Muscle layer of colon (tissue), 2 donors: ENCODE measurements at regions not wholly inside any gene's neighbourhood (a gene's known extent, or its start where the extent isn't known, plus 50 kb on each side); places are given as distances from the start of the nearest gene placed in this dataset.
A peak's percentile ranks its signal among the peaks of the same experiment; 100 is the strongest.
"Not testable (repeated sequence)": the region's sequence is repeated elsewhere in the genome, so short reads cannot be mapped to it uniquely, and the experiment has no call there.

Source experiments
- H3K27ac ChIP-seq: one replicate; pipeline ENCODE4 v1.7.0; 2013; ENCODE audit warnings: low read depth, mild to moderate bottlenecking, low read length, moderate library complexity
- H3K27me3 ChIP-seq, 2 donors: one replicate each; pipeline ENCODE4 v1.7.0; 2013; ENCODE audit warnings: low read length in 2 of 2, mild to moderate bottlenecking in 2 of 2; ENCODE audit not compliant: insufficient read depth in 2 of 2, control insufficient read depth in 1 of 2
- H3K36me3 ChIP-seq: one replicate; pipeline ENCODE4 v1.7.0; 2013; ENCODE audit warnings: mild to moderate bottlenecking, low read length; ENCODE audit not compliant: insufficient read depth
- H3K4me1 ChIP-seq: one replicate; pipeline ENCODE4 v1.7.0; 2013; ENCODE audit warnings: mild to moderate bottlenecking, low read length; ENCODE audit not compliant: insufficient read depth
- H3K4me3 ChIP-seq, 2 donors: one replicate each; pipeline ENCODE4 v1.7.0; 2013; ENCODE audit warnings: low read length in 2 of 2, low read depth in 1 of 2, mild to moderate bottlenecking in 1 of 2, moderate library complexity in 1 of 2
- H3K9ac ChIP-seq: one replicate; pipeline ENCODE4 v1.7.0; 2013; ENCODE audit warnings: low read length
- H3K9me3 ChIP-seq: one replicate; pipeline ENCODE4 v1.7.0; 2013; ENCODE audit warnings: mild to moderate bottlenecking, low read length
- donor health status: abdominal sarcoma.
- donor health status: Adenocarcinoma of cecum.

DNA sequence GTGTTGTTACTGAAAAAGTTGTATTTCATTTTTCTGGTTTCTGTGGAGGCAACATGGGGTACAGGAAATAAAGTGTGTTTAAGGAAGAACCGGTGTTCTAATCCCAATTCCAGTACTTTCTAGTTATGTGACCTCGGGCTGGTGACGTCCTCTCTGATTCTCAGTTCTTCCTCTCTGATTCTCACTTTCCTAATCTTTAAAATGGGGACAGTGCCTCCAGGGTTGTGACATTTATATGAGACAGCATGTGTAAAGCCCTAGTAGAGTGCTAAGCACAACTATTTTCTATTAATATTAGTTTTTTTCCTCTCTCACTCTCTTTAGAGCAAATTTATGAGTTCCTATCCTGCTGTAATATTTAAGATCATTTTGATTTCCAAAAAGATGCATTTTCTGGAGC, 50.9 kb upstream of the PTPDC1 start:
- no peaks in the 10 kb centered on the region for H3K9me3 ChIP-seq
- no peak overlapping the region for H3K27ac ChIP-seq
- no peak overlapping the region for H3K9ac ChIP-seq
- H3K27me3 ChIP-seq: no peaks in the 10 kb centered on the region
- no peak overlapping the region for H3K4me3 ChIP-seq
- H3K36me3 ChIP-seq: no peaks in the 10 kb centered on the region
- H3K4me1 ChIP-seq: peaks cover 11% of the 10 kb centered on the region

DNA sequence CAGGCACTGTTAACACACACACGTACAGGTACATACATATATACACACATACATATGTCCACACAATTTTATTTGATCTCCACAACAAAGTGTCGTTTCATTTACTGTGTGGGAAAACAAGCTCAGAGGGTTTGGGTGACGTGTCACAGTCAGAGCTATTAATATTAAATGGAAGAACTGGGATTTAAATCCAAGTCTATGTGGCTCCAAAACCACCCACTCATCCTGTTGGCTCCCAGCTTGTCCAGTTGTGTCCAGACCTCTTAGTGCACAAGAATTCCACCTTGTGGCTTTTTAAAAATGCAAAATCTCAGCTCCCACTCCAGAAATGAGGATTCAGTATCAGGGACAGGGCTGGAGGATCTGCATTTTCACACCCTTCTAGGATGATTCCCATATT, 52.3 kb upstream of the PTPDC1 start:
- Histone ChIP-seq H3K27me3 (no peaks in the 10 kb centered on the region), H3K9me3 (no peaks in the 10 kb centered on the region), H3K27ac (no peak overlapping the region), H3K4me3 (peak overlapping the region in 1 of 2 donors; percentile 89), H3K36me3 (no peaks in the 10 kb centered on the region), H3K9ac (no peak overlapping the region), H3K4me1 (peaks cover 11% of the 10 kb centered on the region)

DNA sequence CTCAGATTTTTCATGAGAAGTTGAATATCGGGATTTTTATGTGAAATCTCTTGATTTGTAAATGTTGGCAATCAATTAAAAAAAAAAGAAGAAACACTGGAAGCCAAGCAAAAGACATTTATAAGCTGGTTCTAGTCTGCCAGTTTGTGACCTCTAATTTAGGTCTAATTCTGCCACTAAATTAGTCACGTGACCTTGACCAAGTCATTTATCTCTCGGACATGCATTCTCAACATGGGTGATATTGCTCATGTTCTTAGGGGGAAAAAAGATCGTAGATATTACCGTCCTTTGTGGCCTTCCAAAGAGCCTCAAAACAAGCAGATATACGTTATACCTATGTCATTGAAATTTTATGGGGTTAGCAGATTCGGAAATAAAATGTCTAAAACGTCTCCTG, 52.9 kb upstream of the PTPDC1 start:
- H3K27me3 ChIP-seq: no peaks in the 10 kb centered on the region
- peak overlapping the region; percentile 63 for H3K9ac ChIP-seq
- peak overlapping the region; percentile 69 to 89 for H3K4me3 ChIP-seq
- H3K36me3 ChIP-seq: no peaks in the 10 kb centered on the region
- H3K27ac ChIP-seq: peak overlapping the region; percentile 74
- peaks cover 11% of the 10 kb centered on the region for H3K4me1 ChIP-seq
- H3K9me3 ChIP-seq: no peaks in the 10 kb centered on the region

DNA sequence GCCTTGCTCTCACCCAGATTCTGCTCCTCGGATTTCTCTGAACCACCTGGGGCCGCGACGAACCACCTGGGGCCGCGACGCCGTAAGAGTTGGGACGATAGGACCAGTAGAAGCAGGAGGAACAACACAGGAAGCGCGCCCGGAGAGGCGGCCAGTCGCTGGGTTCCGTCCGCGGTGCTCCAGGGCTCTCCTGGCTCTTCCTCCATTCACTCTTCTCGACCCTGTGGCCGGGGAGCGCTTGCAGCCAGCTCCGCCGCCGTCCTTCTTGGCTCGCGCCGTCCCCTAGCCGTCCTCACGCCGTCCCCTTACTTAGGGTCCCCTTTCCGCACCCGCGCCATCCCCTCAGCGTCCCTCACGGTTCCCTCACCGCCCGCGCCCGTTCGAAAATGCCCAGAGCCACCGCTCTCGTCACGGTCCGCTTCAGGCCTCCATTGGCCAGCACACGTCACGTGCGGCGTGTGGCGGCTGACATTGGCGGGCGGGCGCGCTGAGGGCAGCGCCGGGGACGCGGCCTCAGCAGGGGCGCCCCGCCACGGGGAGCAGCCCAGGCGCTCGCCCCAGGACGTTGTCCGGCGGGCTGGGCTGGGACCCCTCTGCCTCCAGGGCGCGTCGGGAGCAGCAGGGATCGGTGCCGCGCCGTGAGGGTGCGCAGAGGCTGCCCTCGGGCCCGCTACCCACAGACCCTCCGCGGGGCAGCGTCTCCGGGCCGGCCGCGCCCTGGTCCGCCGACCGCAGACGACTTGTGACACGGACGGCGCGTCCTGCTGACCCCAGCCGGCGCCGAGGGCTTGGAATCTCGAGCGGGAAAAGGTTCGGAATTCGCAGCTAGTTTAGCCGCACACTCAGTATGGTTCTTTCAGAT, 53.7 kb upstream of the PTPDC1 start:
- Histone ChIP-seq H3K36me3 (no peaks in the 10 kb centered on the region), H3K4me1 (peaks cover 11% of the 10 kb centered on the region), H3K4me3 (peak overlapping the region; percentile 69 to 89), H3K27ac (peak overlapping the region; percentile 74), H3K9me3 (no peaks in the 10 kb centered on the region), H3K27me3 (no peaks in the 10 kb centered on the region), H3K9ac (peak overlapping the region; percentile 63)

DNA sequence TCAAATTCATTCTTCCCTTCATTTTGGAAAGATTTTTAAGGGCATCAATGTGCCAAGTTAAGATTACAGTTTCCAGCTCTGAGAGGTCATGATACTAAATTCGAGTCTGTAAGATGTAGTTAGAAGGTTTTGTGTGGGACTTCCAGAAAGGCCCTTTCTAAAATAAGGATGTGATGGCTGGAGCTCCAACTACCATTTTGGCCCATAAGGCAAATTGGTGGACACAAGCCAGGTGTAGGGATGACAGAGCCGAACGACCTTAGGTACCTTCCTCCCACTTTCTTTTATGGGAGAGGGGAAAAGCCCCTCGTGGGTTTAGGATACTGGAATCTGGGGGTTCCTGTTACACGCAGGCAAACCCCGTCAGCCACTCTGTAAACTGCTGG, 54.3 kb upstream of the PTPDC1 start:
- H3K36me3 ChIP-seq: no peaks in the 10 kb centered on the region

DNA sequence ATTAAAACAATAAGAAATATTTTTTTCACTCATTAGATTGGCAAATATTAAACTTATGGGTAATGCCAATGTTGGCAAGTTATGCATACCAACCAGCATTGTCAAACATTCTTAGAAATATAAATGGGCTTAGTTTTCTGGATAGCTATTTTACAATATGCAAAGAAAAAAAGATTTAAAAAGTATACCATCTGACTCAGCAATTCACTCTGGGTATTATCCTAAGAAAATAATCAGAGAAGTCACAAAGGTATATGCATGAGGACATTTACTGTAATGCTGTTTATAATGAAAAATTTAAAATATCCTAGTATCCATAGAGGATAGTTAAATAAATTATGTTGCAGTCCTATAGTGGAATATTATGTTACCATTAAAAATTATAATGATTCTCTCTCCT, 57.4 kb upstream of the PTPDC1 start:
- Histone ChIP-seq H3K27me3 (no peaks in the 10 kb centered on the region), H3K9me3 (no peaks in the 10 kb centered on the region)

More for the DNA sequence above, 54.3 kb upstream of the PTPDC1 start:
- Histone ChIP-seq H3K27me3 (no peaks in the 10 kb centered on the region), H3K4me3 (peak overlapping the region; percentile 69 to 89), H3K27ac (peak overlapping the region; percentile 74), H3K9ac (peak overlapping the region; percentile 42), H3K9me3 (no peaks in the 10 kb centered on the region), H3K4me1 (peaks cover 11% of the 10 kb centered on the region)

DNA sequence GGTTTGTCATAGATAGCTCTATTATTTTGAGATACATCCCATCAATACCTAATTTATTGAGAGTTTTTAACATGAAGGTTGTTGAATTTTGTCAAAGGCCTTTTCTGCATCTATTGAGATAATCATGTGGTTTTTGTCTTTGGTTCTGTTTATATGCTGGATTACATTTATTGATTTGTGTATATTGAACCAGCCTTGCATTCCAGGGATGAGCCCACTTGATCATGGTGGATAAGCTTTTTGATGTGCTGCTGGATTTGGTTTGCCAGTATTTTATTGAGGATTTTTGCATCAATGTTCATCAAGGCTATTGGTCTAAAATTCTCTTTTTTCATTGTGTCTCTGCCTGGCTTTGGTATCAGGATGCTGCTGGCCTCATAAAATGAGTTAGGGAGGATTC, 61.8 kb upstream of the PTPDC1 start:
- H3K36me3 ChIP-seq, H3K9me3 ChIP-seq, H3K4me3 ChIP-seq, H3K27me3 ChIP-seq, H3K27ac ChIP-seq, H3K9ac ChIP-seq: not testable (repeated sequence)
- peaks cover 11% of the 10 kb centered on the region for H3K4me1 ChIP-seq

More for the DNA sequence above, 57.4 kb upstream of the PTPDC1 start:
- Histone ChIP-seq H3K36me3 (no peaks in the 10 kb centered on the region), H3K4me3 (no peak overlapping the region), H3K9ac (no peak overlapping the region), H3K27ac (no peak overlapping the region), H3K4me1 (peaks cover 6% of the 10 kb centered on the region)

DNA sequence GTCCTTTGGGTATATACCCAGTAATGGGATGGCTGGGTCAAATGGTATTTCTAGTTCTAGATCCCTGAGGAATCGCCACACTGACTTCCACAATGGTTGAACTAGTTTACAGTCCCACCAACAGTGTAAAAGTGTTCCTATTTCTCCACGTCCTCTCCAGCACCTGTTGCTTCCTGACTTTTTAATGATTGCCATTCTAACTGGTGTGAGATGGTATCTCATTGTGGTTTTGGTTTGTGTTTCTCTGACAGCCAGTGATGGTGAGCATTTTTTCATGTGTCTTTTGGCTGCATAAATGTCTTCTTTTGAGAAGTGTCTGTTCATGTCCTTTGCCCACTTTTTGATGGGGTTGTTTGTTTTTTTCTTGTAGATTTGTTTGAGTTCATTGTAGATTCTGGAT, 63.4 kb upstream of the PTPDC1 start:
- not testable (repeated sequence) for H3K27me3 ChIP-seq, H3K9me3 ChIP-seq, H3K36me3 ChIP-seq, H3K9ac ChIP-seq, H3K27ac ChIP-seq, H3K4me3 ChIP-seq
- peaks cover 11% of the 10 kb centered on the region for H3K4me1 ChIP-seq

DNA sequence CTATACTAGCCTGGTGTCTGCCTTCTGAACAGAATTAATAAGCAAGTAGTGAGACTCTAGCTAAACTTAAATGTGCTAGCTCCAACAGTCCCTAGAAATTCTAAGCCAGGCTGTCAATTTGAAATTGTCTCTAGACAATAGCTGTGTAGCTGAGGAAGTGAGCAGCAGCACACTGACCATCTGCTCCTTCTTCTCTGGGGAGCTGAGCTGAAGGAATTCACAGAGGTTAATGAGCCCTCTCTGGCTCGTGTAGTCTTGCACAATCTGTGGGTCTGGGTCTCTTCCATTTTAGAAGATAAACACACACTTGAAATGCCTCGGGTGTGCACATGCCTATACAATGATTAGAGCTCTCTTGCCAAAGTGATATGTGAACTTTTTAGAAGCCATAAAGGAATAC, 63.5 kb upstream of the BARX1 start:
- Histone ChIP-seq H3K9ac (no peak overlapping the region), H3K36me3 (no peaks in the 10 kb centered on the region), H3K27ac (no peak overlapping the region), H3K9me3 (no peaks in the 10 kb centered on the region), H3K4me3 (no peak overlapping the region), H3K27me3 (no peaks in the 10 kb centered on the region), H3K4me1 (peaks cover 11% of the 10 kb centered on the region)

DNA sequence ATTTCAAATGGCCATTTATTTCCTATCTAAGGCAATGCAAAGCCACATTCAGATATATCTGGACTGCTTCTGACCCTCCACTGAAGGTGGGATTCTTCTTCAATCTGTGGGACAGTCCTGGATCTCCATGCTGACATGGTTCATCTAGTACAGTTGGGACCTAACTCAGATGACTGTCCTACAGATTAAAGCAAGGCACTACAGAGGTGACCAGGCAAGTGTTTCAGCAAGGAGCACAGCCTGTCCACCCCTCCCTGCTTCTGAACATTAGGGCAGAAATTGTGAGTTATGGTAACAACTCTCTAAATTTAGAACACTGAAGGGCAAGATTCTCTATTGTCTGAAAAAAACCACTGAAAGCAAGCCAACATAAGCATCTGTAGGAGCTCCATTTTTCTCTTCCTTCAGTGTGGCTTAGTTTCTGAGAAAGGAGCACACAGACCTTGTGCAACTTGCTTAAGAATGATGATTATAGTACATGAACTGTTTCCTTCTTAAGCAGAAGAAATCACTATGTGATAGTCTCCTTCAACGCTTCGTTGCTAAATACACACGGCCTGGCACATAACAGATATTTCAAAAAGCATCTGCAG, 62.9 kb upstream of the BARX1 start:
- H3K9me3 ChIP-seq: no peaks in the 10 kb centered on the region
- no peak overlapping the region for H3K4me3 ChIP-seq
- no peak overlapping the region for H3K9ac ChIP-seq
- peaks cover 11% of the 10 kb centered on the region for H3K4me1 ChIP-seq
- no peaks in the 10 kb centered on the region for H3K27me3 ChIP-seq
- no peaks in the 10 kb centered on the region for H3K36me3 ChIP-seq
- H3K27ac ChIP-seq: no peak overlapping the region

DNA sequence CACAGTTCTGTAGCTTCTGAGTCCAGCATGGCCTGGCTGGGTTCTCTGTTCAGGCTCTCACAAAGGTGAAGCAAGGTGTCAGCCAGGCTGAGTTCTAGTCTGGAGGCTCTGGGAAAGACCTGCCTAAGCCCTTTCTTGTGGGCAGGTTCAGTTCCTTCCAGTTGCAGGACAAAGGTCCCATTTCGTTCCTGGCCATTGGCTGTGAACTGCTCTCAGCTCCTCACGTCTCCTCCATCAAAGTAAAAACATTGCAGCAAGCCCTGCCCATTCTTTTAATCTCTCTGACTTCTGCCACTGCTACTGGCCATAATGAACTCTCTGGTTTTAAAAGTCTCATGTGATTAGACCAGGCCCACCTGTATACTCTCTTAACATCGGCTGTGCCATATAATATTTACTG, 61.6 kb upstream of the BARX1 start:
- no peaks in the 10 kb centered on the region for H3K9me3 ChIP-seq
- no peak overlapping the region for H3K27ac ChIP-seq
- no peak overlapping the region for H3K4me3 ChIP-seq

DNA sequence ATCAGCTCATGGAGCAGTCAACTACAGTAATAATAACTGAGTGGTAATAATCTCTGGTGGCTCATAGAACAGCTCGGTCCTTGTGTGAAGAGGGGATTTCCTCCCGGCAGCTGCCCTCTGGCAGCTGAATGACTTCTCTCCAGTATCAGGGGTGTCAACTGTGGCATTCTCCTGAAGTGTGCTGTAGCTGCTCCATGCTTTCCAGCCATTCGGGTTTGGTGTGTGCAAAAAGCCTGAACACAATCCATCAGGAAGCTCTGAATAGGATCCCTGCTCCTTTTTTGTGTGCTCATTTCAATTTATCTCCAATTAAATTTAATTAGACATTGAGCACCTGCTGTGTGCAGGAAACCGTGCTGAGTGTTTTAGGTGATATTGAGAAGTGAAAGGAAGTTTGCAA, 59.8 kb upstream of the BARX1 start:
- no peak overlapping the region for H3K4me3 ChIP-seq
- H3K36me3 ChIP-seq: no peaks in the 10 kb centered on the region
- H3K9ac ChIP-seq: no peak overlapping the region
- no peaks in the 10 kb centered on the region for H3K9me3 ChIP-seq
- H3K27ac ChIP-seq: no peak overlapping the region
- peaks cover 11% of the 10 kb centered on the region for H3K4me1 ChIP-seq
- H3K27me3 ChIP-seq: no peaks in the 10 kb centered on the region

More for the DNA sequence above, 61.6 kb upstream of the BARX1 start:
- Histone ChIP-seq H3K4me1 (peaks cover 11% of the 10 kb centered on the region), H3K36me3 (no peaks in the 10 kb centered on the region), H3K27me3 (no peaks in the 10 kb centered on the region), H3K9ac (no peak overlapping the region)
